HTR-8/SVneo (cell line): ENCODE measurements at regions not wholly inside any gene's neighbourhood (a gene's known extent, or its start where the extent isn't known, plus 50 kb on each side); places are given as distances from the start of the nearest gene placed in this dataset.

Experiments used
- DNase-seq: peaks from one replicate; pipeline ENCODE4 v3.0.0; 2011; ENCODE audit warnings: low spot score, mixed read lengths; ENCODE audit not compliant: insufficient read length
- FAIRE-seq: peaks from 2 replicates; lab custom pipeline; 2011; peaks lifted over from hg19 to GRCh38; lab: Jason Lieb, UNC

DNA sequence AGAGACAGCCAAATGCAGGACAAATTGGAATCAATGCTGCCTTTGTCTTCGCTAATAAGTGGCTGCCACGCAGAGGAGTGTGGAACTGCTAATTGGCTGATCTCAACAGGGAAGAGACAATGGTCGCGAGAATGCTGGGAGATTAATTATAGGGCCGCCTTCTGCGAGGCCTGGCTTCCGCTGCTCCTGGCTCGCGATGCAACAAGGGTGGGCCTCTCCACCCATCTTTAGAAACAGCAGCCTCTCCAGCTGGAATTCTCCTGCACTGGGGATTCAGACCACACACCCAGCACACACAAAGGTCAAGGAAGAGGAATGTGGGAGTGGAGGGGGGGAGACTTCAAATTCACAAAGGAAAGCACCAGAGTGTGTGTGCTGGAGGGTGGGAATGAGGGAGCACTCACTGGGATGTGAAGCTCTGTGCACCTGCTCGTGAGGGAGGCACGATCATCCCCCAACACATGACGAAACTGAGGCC, 200.7 kb upstream of the GRIK3 start:
- DNase-seq (no peak), FAIRE-seq (no peak)

GRCh38 chr1:37237948-37238347, 203.6 kb upstream of the GRIK3 start:
- DNase-seq (no peak), FAIRE-seq (no peak)

GRCh38 chr1:37238364-37239224, 204.3 kb upstream of the GRIK3 start:
- FAIRE-seq (no peak), DNase-seq (no peak)

DNA sequence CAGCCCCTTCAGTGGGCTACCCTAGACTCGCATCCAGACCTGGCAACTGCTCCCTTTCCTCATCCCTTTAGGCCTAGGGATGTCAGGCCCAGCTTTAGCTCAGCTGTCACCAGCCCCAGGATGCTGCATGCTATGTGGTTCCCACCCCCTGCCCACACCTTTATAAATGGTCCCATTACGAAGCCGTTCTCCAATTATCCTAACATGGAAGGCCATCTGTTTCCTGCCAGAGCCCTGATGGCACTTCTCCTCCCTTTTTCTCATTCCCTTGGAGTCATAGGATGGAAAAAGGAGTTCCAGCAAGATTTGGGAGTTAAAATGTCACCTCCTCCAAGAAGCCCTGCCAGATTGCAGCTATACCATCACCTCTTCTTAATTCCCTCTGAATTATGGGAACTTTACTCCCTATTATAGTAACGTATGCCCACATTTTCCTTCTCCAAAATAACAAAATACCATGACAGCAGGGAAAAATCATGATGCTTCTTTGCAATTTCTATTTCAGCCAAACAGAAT, 205.0 kb upstream of the GRIK3 start:
- FAIRE-seq: no peak
- DNase-seq: no peak

DNA sequence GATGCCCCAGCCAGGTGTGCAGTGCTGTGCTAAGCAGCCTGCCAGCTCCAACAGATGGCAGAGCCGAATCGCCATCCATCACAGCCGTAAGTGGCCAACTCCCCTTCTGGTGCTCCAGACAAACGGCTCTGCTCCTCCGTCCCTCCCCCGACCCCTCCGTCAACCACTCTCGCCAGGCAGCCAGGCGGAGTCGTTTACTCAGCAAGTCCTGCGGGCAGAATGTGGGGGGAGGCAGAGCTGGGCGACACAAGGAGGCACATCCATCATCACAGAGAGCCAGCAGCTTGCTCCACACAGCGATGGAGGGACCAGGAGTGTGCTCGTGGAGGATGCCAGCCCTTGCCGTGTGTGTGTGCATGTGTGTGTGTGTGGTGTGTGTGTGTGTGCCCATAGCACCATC, 206.6 kb upstream of the GRIK3 start:
- FAIRE-seq: no peak
- DNase-seq: no peak

- FAIRE-seq (no peak), DNase-seq (no peak)
Observed at GRCh38 chr1:37242501-37242900, 208.2 kb upstream of the GRIK3 start.

DNA sequence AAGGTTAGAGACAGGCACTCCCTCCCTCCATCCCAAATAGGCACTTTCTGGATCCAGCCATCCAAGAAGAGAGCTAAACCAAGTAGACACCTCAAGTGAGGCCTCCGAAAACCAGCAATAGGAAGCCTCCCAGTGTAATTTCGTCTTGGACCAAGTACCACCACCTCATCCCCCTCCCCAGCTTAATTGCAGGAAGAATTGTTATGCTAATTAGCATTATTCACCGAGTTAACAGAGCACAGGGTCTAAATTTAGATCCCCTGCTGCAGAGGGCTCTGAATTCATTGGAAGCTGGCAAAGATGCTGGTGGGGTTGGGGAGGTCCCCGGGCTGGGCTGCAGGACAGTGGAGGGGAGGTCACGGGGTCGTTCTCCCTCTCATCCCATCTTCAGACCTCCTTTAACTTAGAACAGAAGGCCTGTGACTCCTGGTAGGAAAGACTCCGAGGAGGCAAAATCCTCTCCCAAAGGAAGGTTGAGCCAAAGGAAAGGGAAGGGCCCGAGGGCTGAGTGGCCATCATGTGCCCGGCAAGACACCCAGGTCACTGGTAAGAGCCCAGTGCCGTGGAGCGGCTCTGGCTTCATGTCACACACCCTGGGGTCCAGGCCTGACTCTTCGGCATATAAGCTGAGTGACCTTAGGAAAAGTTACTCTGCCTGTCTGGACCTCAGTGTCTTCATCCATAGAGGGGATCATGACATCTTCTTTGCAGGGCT, 209.2 kb upstream of the GRIK3 start:
- FAIRE-seq: no peak

GRCh38 chr1:37244083-37244480, 209.8 kb upstream of the GRIK3 start:
- FAIRE-seq: no peak

More for the DNA sequence above, 209.2 kb upstream of the GRIK3 start:
- DNase-seq: no peak

DNA sequence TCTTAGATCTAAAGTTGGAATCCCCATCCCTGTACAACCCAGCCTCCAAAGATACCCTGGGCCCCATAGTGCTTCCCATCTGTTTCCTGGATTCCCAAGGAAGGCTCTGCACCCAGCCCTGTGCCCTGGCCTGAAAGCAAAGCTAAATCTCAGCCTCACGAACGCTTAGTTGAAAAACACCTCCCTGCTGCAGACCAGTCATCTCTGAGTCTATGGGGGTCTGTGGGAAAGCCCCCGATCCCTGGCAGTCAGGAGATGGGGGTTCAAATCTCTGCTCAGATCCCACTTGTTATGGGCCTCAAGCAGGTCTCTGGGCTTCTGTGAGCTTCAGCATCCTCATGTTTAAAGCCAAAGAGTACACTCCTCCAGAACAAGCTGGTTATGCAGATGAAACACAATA, 210.5 kb upstream of the GRIK3 start:
- no peak for FAIRE-seq

More at GRCh38 chr1:37244083-37244480, 209.8 kb upstream of the GRIK3 start:
- no peak for DNase-seq

GRCh38 chr1:37246631-37247030, 212.3 kb upstream of the GRIK3 start:
- FAIRE-seq (no peak), DNase-seq (no peak)

More for the DNA sequence above, 210.5 kb upstream of the GRIK3 start:
- no peak for DNase-seq

DNA sequence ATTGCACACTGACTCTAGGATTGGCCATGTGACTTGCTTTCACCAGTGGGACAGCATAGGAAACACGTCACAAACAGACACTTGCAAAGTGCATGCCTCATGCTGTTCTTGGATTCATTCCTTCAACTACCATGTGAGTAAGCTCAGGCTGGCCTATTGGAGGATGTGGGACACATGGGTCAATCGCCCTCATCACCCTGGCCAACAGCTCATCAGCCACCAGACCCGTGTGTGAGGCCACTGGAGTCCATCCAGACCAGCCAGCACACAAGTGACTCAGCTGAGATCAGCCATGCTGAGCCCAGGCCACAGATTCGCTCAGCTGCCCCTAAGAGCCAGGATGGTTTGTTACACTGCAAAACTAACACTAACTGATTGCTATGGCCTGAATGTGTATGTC, 216.1 kb upstream of the GRIK3 start:
- DNase-seq (no peak), FAIRE-seq (no peak)

GRCh38 chr1:37255136-37255795, 219.1 kb upstream of the ZC3H12A start:
- DNase-seq (no peak), FAIRE-seq (no peak)

GRCh38 chr1:37255868-37256267, 218.5 kb upstream of the ZC3H12A start:
- DNase-seq: no peak
- no peak for FAIRE-seq

- FAIRE-seq (no peak), DNase-seq (no peak)
Observed at GRCh38 chr1:37257646-37258045, 216.7 kb upstream of the ZC3H12A start.

DNA sequence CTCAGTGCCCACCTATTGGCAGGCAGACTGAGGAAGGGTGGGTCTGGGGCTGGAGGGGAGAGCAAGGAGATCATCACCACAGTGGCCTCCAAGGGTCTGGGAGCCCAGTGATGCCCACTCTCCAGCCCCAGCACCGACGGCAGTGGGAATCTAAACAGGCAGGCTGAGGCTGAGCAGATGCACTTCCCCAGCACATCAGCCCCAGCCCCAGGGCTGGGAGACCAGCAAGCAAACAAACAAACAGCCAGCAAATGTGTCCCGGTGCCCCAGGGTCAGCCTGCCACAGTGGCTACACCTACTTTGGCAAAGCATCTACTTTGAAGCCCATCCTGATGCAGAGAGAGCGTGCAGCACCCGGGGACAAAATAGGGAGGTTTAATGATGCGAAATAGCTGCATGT, 216.3 kb upstream of the ZC3H12A start:
- DNase-seq (no peak), FAIRE-seq (no peak)

DNA sequence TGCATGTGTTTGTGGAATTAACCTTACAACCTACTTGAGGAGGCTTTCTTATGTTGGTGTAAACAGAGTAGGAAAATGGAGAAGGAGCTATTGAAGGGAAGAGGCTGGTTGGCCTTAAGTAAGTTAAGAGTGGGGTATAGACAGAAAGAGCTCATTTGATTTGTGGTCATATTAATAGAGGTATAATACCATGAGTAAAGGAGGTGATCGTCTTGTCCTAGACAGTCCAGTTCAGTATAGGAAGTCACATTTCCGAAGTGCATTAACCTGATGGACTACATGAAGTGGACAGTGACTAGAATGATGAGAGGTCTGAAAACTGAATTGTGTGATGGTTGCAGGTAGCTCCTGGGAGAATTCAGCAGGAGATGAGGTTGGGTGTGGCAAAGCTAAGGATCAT, 215.4 kb upstream of the ZC3H12A start:
- FAIRE-seq (no peak), DNase-seq (no peak)

DNA sequence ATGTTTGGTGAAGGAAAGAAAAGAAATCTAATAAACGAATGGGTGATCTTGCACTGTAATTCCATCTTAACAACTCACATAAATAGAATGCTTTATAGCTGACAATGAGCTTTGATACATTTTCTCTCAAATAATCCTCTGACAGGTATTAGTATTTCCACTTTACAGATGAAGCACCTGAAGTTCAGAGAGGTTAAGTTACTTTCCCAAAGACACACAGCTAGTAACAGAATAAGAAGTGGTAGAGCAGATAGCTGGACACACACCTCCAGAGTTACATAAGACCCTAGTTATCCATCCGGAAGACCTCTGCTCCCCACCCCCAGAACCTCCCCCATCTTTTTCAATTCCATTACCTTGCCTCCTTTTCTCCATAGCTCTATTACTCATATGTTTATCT, 213.3 kb upstream of the ZC3H12A start:
- DNase-seq: no peak
- FAIRE-seq: no peak

- FAIRE-seq: no peak
- no peak for DNase-seq
Observed at GRCh38 chr1:37262439-37263170, 211.8 kb upstream of the ZC3H12A start.

GRCh38 chr1:37265156-37265555, 209.2 kb upstream of the ZC3H12A start:
- no peak for FAIRE-seq
- DNase-seq: no peak
